Astrocyte (in vitro differentiated cells and primary cell): ENCODE measurements at regions not wholly inside any gene's neighbourhood (a gene's known extent, or its start where the extent isn't known, plus 50 kb on each side); places are given as distances from the start of the nearest gene placed in this dataset.

ENCODE experiments used
- CTCF ChIP-seq: IDR thresholded peaks from 2 replicates; pipeline ENCODE4 v1.5.1; 2011; ENCODE audit warnings: low read depth, mild to moderate bottlenecking, inconsistent platforms, low read length, moderate library complexity; ENCODE audit not compliant: insufficient read depth
- EZH2 ChIP-seq: IDR thresholded peaks from 2 replicates; pipeline ENCODE4 v1.6.1; 2012; ENCODE audit warnings: mild to moderate bottlenecking, low read length, inconsistent platforms; ENCODE audit not compliant: insufficient read depth

GRCh38 chr9:21598749-21599148 lies 116.6 kb upstream of the IFNE start:
- no peak for TF ChIP-seq CTCF
- TF ChIP-seq EZH2 = no peak
